ENCODE measurements at regions not wholly inside any gene's neighbourhood (a gene's known extent, or its start where the extent isn't known, plus 50 kb on each side); places are given as distances from the start of the nearest gene placed in this dataset.
"Not testable (repeated sequence)": the region's sequence is repeated elsewhere in the genome, so short reads cannot be mapped to it uniquely, and the experiment has no call there.

- Histone ChIP-seq H3K4me3 (no peak overlapping the region), H3K4me1 (no peaks in the 10 kb centered on the region), H3K36me3 (no peaks in the 10 kb centered on the region), H3K9me3 (no peaks in the 10 kb centered on the region), H3K27me3 (no peaks in the 10 kb centered on the region), H3K27ac (no peak overlapping the region)
- DNase-seq (no peak), ATAC-seq (no peak)
- intact Hi-C loops (cut with DNase I; ENCODE audit: low total_unique reads): no loop called here
- TF ChIP-seq POLR2A (IDR thresholded peaks at IDR 0.05) (no peak), CTCF (IDR thresholded peaks at IDR 0.05 in 4 of 5, conservative IDR thresholded peaks at IDR 0.05 in 1 of 5) (no peak)
- in situ Hi-C loops (cut with MboI; ENCODE audit: low sequenced_read_pairs in 4 of 4): no loop called here
Measured at GRCh38 chr14:58918066-58918738, 270.3 kb upstream of the DAAM1 start.

GRCh38 chr14:58919217-58919616 is 269.2 kb upstream of the DAAM1 start:
- no peaks in the 10 kb centered on the region for H3K27me3 ChIP-seq
- no peaks in the 10 kb centered on the region for H3K4me1 ChIP-seq
- H3K9me3 ChIP-seq: no peaks in the 10 kb centered on the region
- H3K27ac ChIP-seq: no peak overlapping the region
- TF ChIP-seq CTCF (IDR thresholded peaks at IDR 0.05 in 4 of 5, conservative IDR thresholded peaks at IDR 0.05 in 1 of 5) (no peak), POLR2A (IDR thresholded peaks at IDR 0.05) (no peak)
- ATAC-seq (no peak), DNase-seq (no peak)
- intact Hi-C loops (cut with DNase I; ENCODE audit: low total_unique reads): no loop called here
- no peaks in the 10 kb centered on the region for H3K36me3 ChIP-seq
- in situ Hi-C loops (cut with MboI; ENCODE audit: low sequenced_read_pairs in 4 of 4): no loop called here
- H3K4me3 ChIP-seq: no peak overlapping the region

GRCh38 chr14:58920230-58920629 is 268.2 kb upstream of the DAAM1 start:
- no peaks in the 10 kb centered on the region for H3K27me3 ChIP-seq
- in situ Hi-C loops (cut with MboI; ENCODE audit: low sequenced_read_pairs in 4 of 4): no loop called here
- H3K27ac ChIP-seq: no peak overlapping the region
- no peaks in the 10 kb centered on the region for H3K36me3 ChIP-seq
- ATAC-seq (no peak), DNase-seq (no peak)
- H3K4me3 ChIP-seq: no peak overlapping the region
- H3K9me3 ChIP-seq: no peaks in the 10 kb centered on the region
- H3K4me1 ChIP-seq: no peaks in the 10 kb centered on the region
- TF ChIP-seq CTCF (IDR thresholded peaks at IDR 0.05 in 4 of 5, conservative IDR thresholded peaks at IDR 0.05 in 1 of 5) (no peak), POLR2A (IDR thresholded peaks at IDR 0.05) (no peak)
- intact Hi-C loops (cut with DNase I; ENCODE audit: low total_unique reads): no loop called here

GRCh38 chr14:58922201-58922940 is 266.1 kb upstream of the DAAM1 start:
- DNase-seq; H3K4me3 ChIP-seq; H3K27me3 ChIP-seq; H3K9me3 ChIP-seq; H3K27ac ChIP-seq; intact Hi-C loops (cut with DNase I; ENCODE audit: low total_unique reads); H3K4me1 ChIP-seq; H3K36me3 ChIP-seq; ATAC-seq; in situ Hi-C loops (cut with MboI; ENCODE audit: low sequenced_read_pairs in 4 of 4): not testable (repeated sequence)

GRCh38 chr14:58923751-58924405 is 264.6 kb upstream of the DAAM1 start:
- H3K4me3 ChIP-seq: no peak overlapping the region
- in situ Hi-C loops (cut with MboI; ENCODE audit: low sequenced_read_pairs in 4 of 4): no loop called here
- intact Hi-C loops (cut with DNase I; ENCODE audit: low total_unique reads): no loop called here
- H3K27me3 ChIP-seq: no peaks in the 10 kb centered on the region
- no peaks in the 10 kb centered on the region for H3K36me3 ChIP-seq
- TF ChIP-seq POLR2A (IDR thresholded peaks at IDR 0.05) (no peak), CTCF (IDR thresholded peaks at IDR 0.05 in 4 of 5, conservative IDR thresholded peaks at IDR 0.05 in 1 of 5) (no peak)
- H3K9me3 ChIP-seq: no peaks in the 10 kb centered on the region
- H3K27ac ChIP-seq: no peak overlapping the region
- DNase-seq (no peak), ATAC-seq (no peak)
- no peaks in the 10 kb centered on the region for H3K4me1 ChIP-seq

Data from gastrocnemius medialis (tissue), 4 donors.